NOMO-1 treated with DMSO at 0.1 percent for 48 hours (cell line): ENCODE measurements at regions not wholly inside any gene's neighbourhood (a gene's known extent, or its start where the extent isn't known, plus 50 kb on each side); places are given as distances from the start of the nearest gene placed in this dataset.
"Not testable (repeated sequence)": the region's sequence is repeated elsewhere in the genome, so short reads cannot be mapped to it uniquely, and the experiment has no call there.

Experiments
- DNase-seq: peaks from one replicate; lab custom pipeline; 2025; ENCODE audit not compliant: unreplicated experiment; lab: John Stamatoyannopoulos, UW

- no peak for DNase-seq
These were observed 546.5 kb downstream of the EDEM1 start for GRCh38 chr3:5733995-5734394.

- no peak for DNase-seq
These were observed 548.4 kb downstream of the EDEM1 start for GRCh38 chr3:5735896-5736295.

- DNase-seq = no peak
These were observed 551.9 kb downstream of the EDEM1 start for GRCh38 chr3:5739299-5739935.

- no peak for DNase-seq
These were observed 552.4 kb downstream of the EDEM1 start for GRCh38 chr3:5739949-5740348.

- no peak for DNase-seq
These were observed 553.5 kb downstream of the EDEM1 start for GRCh38 chr3:5741017-5741416.

- no peak for DNase-seq
These were observed 562.6 kb downstream of the EDEM1 start for GRCh38 chr3:5750091-5750490.

- DNase-seq = no peak
These were observed 563.5 kb downstream of the EDEM1 start for GRCh38 chr3:5750874-5751640.

- peak; percentile 95 for DNase-seq
These were observed 567.1 kb downstream of the EDEM1 start for GRCh38 chr3:5754602-5755001.

- DNase-seq = no peak
These were observed 568.9 kb downstream of the EDEM1 start for GRCh38 chr3:5756443-5756842.

GRCh38 chr3:5757213-5757804, 569.8 kb downstream of the EDEM1 start:
- peak; percentile 90 for DNase-seq

GRCh38 chr3:5758699-5759098, 571.2 kb downstream of the EDEM1 start:
- no peak for DNase-seq

- no peak for DNase-seq
These were observed 575.0 kb downstream of the EDEM1 start for GRCh38 chr3:5762506-5762905.

GRCh38 chr3:5766848-5767247, 579.3 kb downstream of the EDEM1 start:
- no peak for DNase-seq

GRCh38 chr3:5767304-5767703, 579.8 kb downstream of the EDEM1 start:
- no peak for DNase-seq

- peak; percentile 7 for DNase-seq
These were observed 580.9 kb downstream of the EDEM1 start for GRCh38 chr3:5768281-5768945.

GRCh38 chr3:5769825-5770224, 582.3 kb downstream of the EDEM1 start:
- no peak for DNase-seq

GRCh38 chr3:5774337-5774736, 586.8 kb downstream of the EDEM1 start:
- no peak for DNase-seq

GRCh38 chr3:5775100-5775499, 587.6 kb downstream of the EDEM1 start:
- DNase-seq = not testable (repeated sequence)

GRCh38 chr3:5784690-5785089, 597.2 kb downstream of the EDEM1 start:
- DNase-seq = no peak

- DNase-seq = peak; percentile 40
These were observed 600.5 kb downstream of the EDEM1 start for GRCh38 chr3:5787861-5788488.

- no peak for DNase-seq
These were observed 601.0 kb downstream of the EDEM1 start for GRCh38 chr3:5788496-5788895.
